Keratinocyte (primary cell): ENCODE measurements at regions not wholly inside any gene's neighbourhood (a gene's known extent, or its start where the extent isn't known, plus 50 kb on each side); places are given as distances from the start of the nearest gene placed in this dataset.

ENCODE experiments used
- CTCF ChIP-seq, 3 experiments: IDR thresholded peaks in 1 of 3; conservative IDR thresholded peaks in 1 of 3; optimal IDR thresholded peaks in 1 of 3; 2 replicates in 2 of 3; 3 replicates in 1 of 3; pipeline versions ENCODE3 to v1.5.1; 2011; ENCODE audit warnings: low read length in 3 of 3, mild to moderate bottlenecking in 3 of 3, moderate library complexity in 2 of 3, control low read depth in 1 of 3, inconsistent platforms in 1 of 3; ENCODE audit not compliant: insufficient read depth in 2 of 3; ENCODE audit errors: extremely low read depth in 1 of 3
- EZH2 ChIP-seq: IDR thresholded peaks from one replicate; pipeline ENCODE4 v1.6.1; 2012; ENCODE audit warnings: inconsistent platforms, mild to moderate bottlenecking, low read length, moderate library complexity

GRCh38 chr3:76908156-76908555 is 131.7 kb upstream of the ROBO2 start:
- no peak for TF ChIP-seq CTCF (optimal IDR thresholded peaks at IDR 0.05 in 1 of 3, IDR thresholded peaks at IDR 0.05 in 1 of 3, conservative IDR thresholded peaks at IDR 0.05 in 1 of 3; ENCODE audit: extremely low read depth in 1 of 3, insufficient read depth in 2 of 3, low read length in 3 of 3)
- TF ChIP-seq EZH2: no peak
